Thyroid gland (tissue), 4 donors: ENCODE measurements at regions not wholly inside any gene's neighbourhood (a gene's known extent, or its start where the extent isn't known, plus 50 kb on each side); places are given as distances from the start of the nearest gene placed in this dataset.

Experiments used
- POLR2A ChIP-seq, 2 donors: fragments of 450-650 bp; IDR thresholded peaks; one replicate each; pipeline ENCODE4 v1.6.1; 2017; ENCODE audit warnings: antibody characterized with exemption in 2 of 2, mild to moderate bottlenecking in 2 of 2, moderate library complexity in 1 of 2
- TF ChIP-seq, protein P1 (sequence below), 6 experiments: fragments of 200-600 bp in 3 of 6; fragments of 450-650 bp in 3 of 6; sonication (generic) in 3 of 6; IDR thresholded peaks; one replicate each; pipeline ENCODE4 v1.5.1; 2016 to 2019; ENCODE audit warnings: antibody characterized with exemption in 6 of 6, mild to moderate bottlenecking in 2 of 6, inconsistent platforms in 1 of 6, moderate library complexity in 1 of 6

DNA sequence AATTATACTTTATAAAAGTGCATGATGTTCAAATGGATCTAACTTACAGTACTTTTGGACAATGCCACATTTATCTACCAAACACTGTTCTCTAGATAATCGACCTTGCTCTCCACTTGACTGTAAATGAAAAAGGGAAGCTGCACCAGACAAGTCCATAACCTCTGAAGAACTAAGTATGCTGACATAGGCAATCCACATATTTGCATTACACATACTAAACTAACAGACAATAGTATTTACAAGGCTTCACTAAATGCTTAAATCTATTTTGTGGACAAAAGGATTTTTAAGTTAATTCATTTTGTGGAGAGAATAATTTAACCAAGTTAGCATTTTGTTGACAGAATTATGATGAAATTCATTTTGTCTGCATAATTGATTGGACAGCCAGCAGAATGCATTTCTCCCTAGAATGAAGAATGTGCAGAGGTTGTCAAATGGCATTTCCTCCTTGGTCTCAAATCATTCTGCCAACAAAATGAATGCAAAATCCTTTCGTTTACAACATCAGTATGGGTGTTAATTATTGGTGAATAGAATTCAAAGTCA is 520.9 kb downstream of the CPS1 start:
- TF ChIP-seq POLR2A (IDR thresholded peaks at IDR 0.05) = no peak
- TF ChIP-seq, protein P1, sequence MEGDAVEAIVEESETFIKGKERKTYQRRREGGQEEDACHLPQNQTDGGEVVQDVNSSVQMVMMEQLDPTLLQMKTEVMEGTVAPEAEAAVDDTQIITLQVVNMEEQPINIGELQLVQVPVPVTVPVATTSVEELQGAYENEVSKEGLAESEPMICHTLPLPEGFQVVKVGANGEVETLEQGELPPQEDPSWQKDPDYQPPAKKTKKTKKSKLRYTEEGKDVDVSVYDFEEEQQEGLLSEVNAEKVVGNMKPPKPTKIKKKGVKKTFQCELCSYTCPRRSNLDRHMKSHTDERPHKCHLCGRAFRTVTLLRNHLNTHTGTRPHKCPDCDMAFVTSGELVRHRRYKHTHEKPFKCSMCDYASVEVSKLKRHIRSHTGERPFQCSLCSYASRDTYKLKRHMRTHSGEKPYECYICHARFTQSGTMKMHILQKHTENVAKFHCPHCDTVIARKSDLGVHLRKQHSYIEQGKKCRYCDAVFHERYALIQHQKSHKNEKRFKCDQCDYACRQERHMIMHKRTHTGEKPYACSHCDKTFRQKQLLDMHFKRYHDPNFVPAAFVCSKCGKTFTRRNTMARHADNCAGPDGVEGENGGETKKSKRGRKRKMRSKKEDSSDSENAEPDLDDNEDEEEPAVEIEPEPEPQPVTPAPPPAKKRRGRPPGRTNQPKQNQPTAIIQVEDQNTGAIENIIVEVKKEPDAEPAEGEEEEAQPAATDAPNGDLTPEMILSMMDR (IDR thresholded peaks at IDR 0.05) = no peak
